CD8-positive, alpha-beta memory T cell (primary cell): ENCODE measurements at regions not wholly inside any gene's neighbourhood (a gene's known extent, or its start where the extent isn't known, plus 50 kb on each side); places are given as distances from the start of the nearest gene placed in this dataset.

Experiments used
- CTCF ChIA-PET: fragments of 350-600 bp; sonication (Branson Sonifier 250); formaldehyde crosslinking; loops from one replicate; lab custom pipeline; 2021; ENCODE audit warnings: antibody characterized with exemption; lab: Charles Lee
- POLR2A ChIA-PET: fragments of 350-600 bp; sonication (Branson Sonifier 250); formaldehyde crosslinking; loops from one replicate; lab custom pipeline; 2021; ENCODE audit warnings: antibody characterized with exemption; lab: Charles Lee
- DNase-seq, 5 donors: peaks; one replicate each; pipeline versions ENCODE4 v3.0.0 to v3.0.0-alpha.2; 2020 to 2022; ENCODE audit warnings: mixed read lengths in 1 of 5
- H3K27ac ChIP-seq: one replicate; pipeline ENCODE4 v1.7.0; 2013; ENCODE audit warnings: low read depth, mild to moderate bottlenecking, low read length, moderate library complexity
- H3K27me3 ChIP-seq: 2 replicates; pipeline ENCODE4 v1.7.0; 2013; ENCODE audit warnings: low read length, mild to moderate bottlenecking; ENCODE audit not compliant: insufficient read depth, poor library complexity, severe bottlenecking
- H3K36me3 ChIP-seq: 2 replicates; pipeline ENCODE4 v1.7.0; 2013; ENCODE audit warnings: mild to moderate bottlenecking, low read length, moderate library complexity; ENCODE audit not compliant: insufficient read depth
- H3K4me1 ChIP-seq: 2 replicates; pipeline ENCODE4 v1.7.0; 2013; ENCODE audit warnings: mild to moderate bottlenecking, low read length, moderate library complexity; ENCODE audit not compliant: insufficient read depth
- H3K4me3 ChIP-seq: 2 replicates; pipeline ENCODE4 v1.7.0; 2013; ENCODE audit warnings: mild to moderate bottlenecking, low read length
- H3K9me3 ChIP-seq: 2 replicates; pipeline ENCODE4 v1.7.0; 2013; ENCODE audit warnings: mild to moderate bottlenecking, low read length
- H3K27ac Mint-ChIP-seq, 8 donors: one replicate each; pipeline ENCODE4 v1.8.0; 2020 to 2021; ENCODE audit warnings: mixed read lengths in 8 of 8, mild to moderate bottlenecking in 6 of 8, inconsistent platforms in 3 of 8, moderate library complexity in 3 of 8
- H3K27me3 Mint-ChIP-seq, 2 donors: one replicate each; pipeline ENCODE4 v1.8.0; 2020 to 2021; ENCODE audit warnings: mixed read lengths in 2 of 2, mild to moderate bottlenecking in 1 of 2, moderate library complexity in 1 of 2
- H3K36me3 Mint-ChIP-seq, 3 donors: one replicate each; pipeline ENCODE4 v1.8.0; 2020 to 2021; ENCODE audit warnings: mixed read lengths in 3 of 3, inconsistent platforms in 1 of 3, mild to moderate bottlenecking in 1 of 3
- H3K4me1 Mint-ChIP-seq, 3 donors: one replicate each; pipeline ENCODE4 v1.8.0; 2020 to 2021; ENCODE audit warnings: mixed read lengths in 3 of 3, inconsistent platforms in 1 of 3, mild to moderate bottlenecking in 1 of 3
- H3K4me3 Mint-ChIP-seq, 7 donors: one replicate each; pipeline ENCODE4 v1.8.0; 2020 to 2021; ENCODE audit warnings: mixed read lengths in 7 of 7, mild to moderate bottlenecking in 6 of 7, moderate library complexity in 4 of 7, inconsistent platforms in 2 of 7
- H3K9me3 Mint-ChIP-seq, 5 donors: one replicate each; pipeline ENCODE4 v1.8.0; 2020 to 2022; ENCODE audit warnings: mixed read lengths in 5 of 5, mild to moderate bottlenecking in 3 of 5, moderate library complexity in 2 of 5, inconsistent platforms in 1 of 5

GRCh38 chr10:1920127-1920526 is 182.8 kb upstream of the ADARB2 start:
- Histone ChIP-seq H3K4me3 (no peak overlapping the region), H3K4me1 (no peaks in the 10 kb centered on the region), H3K27ac (no peak overlapping the region), H3K9me3 (no peaks in the 10 kb centered on the region), H3K36me3 (no peaks in the 10 kb centered on the region), H3K27me3 (no peaks in the 10 kb centered on the region)
- POLR2A ChIA-PET, result no interaction called here
- peaks cover 0 to 2% of the 10 kb centered on the region in 2 donors for H3K27me3 Mint-ChIP-seq
- no peak for DNase-seq
- H3K4me1 Mint-ChIP-seq, result peaks cover 0 to 3% (median 2%) of the 10 kb centered on the region in 3 donors
- peaks cover 0 to 2% (median 0%) of the 10 kb centered on the region in 5 donors for H3K9me3 Mint-ChIP-seq
- no peak overlapping the region for H3K27ac Mint-ChIP-seq
- H3K36me3 Mint-ChIP-seq, result no peaks in the 10 kb centered on the region
- no peak overlapping the region for H3K4me3 Mint-ChIP-seq
- CTCF ChIA-PET, result no interaction called here

DNA sequence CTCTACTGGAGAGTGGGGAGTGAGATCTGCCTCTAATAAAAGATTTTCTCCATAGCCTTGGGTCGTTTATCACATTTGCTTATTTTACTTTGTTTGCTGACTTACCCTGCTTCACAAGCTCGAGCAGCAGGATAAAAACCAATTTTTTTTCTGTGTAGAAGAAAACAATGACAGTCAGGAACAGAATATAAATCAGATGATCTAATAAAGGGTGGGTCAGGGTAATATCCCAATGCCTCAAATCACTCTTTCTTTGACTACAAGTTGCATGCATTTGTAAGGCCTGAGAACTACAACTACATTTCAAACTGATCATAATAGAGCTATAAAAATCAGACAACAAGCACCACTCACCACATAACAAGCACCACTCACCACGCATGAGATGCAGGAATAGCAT is 174.4 kb upstream of the ADARB2 start:
- CTCF ChIA-PET, result no interaction called here
- H3K27me3 Mint-ChIP-seq, result peaks cover 0 to 1% of the 10 kb centered on the region in 2 donors

GRCh38 chr10:1903982-1904381 is 166.7 kb upstream of the ADARB2 start:
- Histone ChIP-seq H3K4me3 (no peak overlapping the region), H3K27ac (no peak overlapping the region), H3K4me1 (no peaks in the 10 kb centered on the region), H3K27me3 (no peaks in the 10 kb centered on the region), H3K36me3 (no peaks in the 10 kb centered on the region), H3K9me3 (no peaks in the 10 kb centered on the region)
- POLR2A ChIA-PET, result no interaction called here
- peaks cover 0 to 5% (median 0%) of the 10 kb centered on the region in 5 donors for H3K9me3 Mint-ChIP-seq
- CTCF ChIA-PET, result no interaction called here
- H3K4me1 Mint-ChIP-seq, result no peaks in the 10 kb centered on the region
- no peak for DNase-seq
- H3K27ac Mint-ChIP-seq, result peak overlapping the region in 1 of 8 donors; percentile 20
- peaks cover 0 to 4% of the 10 kb centered on the region in 2 donors for H3K27me3 Mint-ChIP-seq
- no peak overlapping the region for H3K4me3 Mint-ChIP-seq
- H3K36me3 Mint-ChIP-seq, result no peaks in the 10 kb centered on the region

More for the DNA sequence above, 174.4 kb upstream of the ADARB2 start:
- Histone ChIP-seq H3K4me3 (no peak overlapping the region), H3K36me3 (no peaks in the 10 kb centered on the region), H3K27me3 (no peaks in the 10 kb centered on the region), H3K4me1 (no peaks in the 10 kb centered on the region), H3K9me3 (no peaks in the 10 kb centered on the region), H3K27ac (no peak overlapping the region)
- no peak for DNase-seq
- H3K4me3 Mint-ChIP-seq, result no peak overlapping the region
- no peaks in the 10 kb centered on the region for H3K9me3 Mint-ChIP-seq
- POLR2A ChIA-PET, result no interaction called here
- no peak overlapping the region for H3K27ac Mint-ChIP-seq
- H3K4me1 Mint-ChIP-seq, result no peaks in the 10 kb centered on the region
- no peaks in the 10 kb centered on the region for H3K36me3 Mint-ChIP-seq

DNA sequence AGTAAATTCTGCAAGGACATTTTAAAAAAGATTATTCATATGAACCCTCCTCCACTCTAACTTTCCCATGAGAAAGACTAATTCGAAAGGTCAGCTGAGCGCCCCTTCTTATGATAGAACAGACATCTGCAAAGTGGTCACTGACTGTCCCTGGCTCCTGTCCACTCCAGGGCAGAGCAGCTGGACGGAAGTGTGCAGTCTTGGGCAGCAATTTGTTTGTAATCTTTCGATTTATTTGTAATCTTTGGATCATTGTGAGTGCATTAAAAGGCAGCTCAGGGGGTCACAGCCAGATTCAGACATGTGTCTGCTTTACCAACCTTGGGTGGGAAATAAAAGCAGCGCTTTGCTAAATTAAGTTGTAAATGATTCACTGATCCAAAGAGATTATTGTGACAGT is 158.8 kb upstream of the ADARB2 start:
- H3K4me3 ChIP-seq, result no peak overlapping the region
- Mint-ChIP-seq H3K9me3 (peaks cover 0 to 3% (median 0%) of the 10 kb centered on the region in 5 donors), H3K4me3 (no peak overlapping the region), H3K4me1 (no peaks in the 10 kb centered on the region), H3K27me3 (peaks cover 0 to 2% of the 10 kb centered on the region in 2 donors), H3K36me3 (no peaks in the 10 kb centered on the region), H3K27ac (no peak overlapping the region)
- no peak for DNase-seq
- no peaks in the 10 kb centered on the region for H3K9me3 ChIP-seq
- CTCF ChIA-PET, result no interaction called here
- H3K36me3 ChIP-seq, result no peaks in the 10 kb centered on the region
- no peak overlapping the region for H3K27ac ChIP-seq
- H3K4me1 ChIP-seq, result no peaks in the 10 kb centered on the region
- H3K27me3 ChIP-seq, result no peaks in the 10 kb centered on the region
- POLR2A ChIA-PET, result no interaction called here

DNA sequence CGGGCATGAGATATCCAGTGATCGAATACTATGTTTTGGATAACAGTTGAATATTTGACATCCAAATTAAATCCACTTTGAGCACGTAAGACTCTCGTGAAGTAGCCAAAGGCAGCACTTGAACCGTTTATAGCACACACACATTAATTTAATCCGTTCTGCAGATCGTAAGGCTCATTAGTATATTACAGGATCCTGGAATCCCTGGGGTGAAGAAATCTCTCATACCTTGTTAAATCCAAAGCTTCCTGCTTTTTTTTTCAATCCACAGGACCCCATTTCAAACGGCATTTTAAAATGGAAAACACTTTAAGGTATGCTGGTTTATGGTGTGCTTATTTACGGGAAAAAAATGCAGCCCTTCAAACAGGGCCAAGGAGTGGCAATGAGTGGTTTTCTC is 158.4 kb upstream of the ADARB2 start:
- no peaks in the 10 kb centered on the region for H3K27me3 ChIP-seq
- DNase-seq, result no peak
- Mint-ChIP-seq H3K4me1 (no peaks in the 10 kb centered on the region), H3K9me3 (peaks cover 0 to 3% (median 0%) of the 10 kb centered on the region in 5 donors), H3K4me3 (no peak overlapping the region), H3K27me3 (peaks cover 0 to 2% of the 10 kb centered on the region in 2 donors), H3K36me3 (no peaks in the 10 kb centered on the region), H3K27ac (no peak overlapping the region)
- no peaks in the 10 kb centered on the region for H3K4me1 ChIP-seq
- H3K27ac ChIP-seq, result no peak overlapping the region
- no peaks in the 10 kb centered on the region for H3K36me3 ChIP-seq
- H3K9me3 ChIP-seq, result no peaks in the 10 kb centered on the region
- CTCF ChIA-PET, result no interaction called here
- POLR2A ChIA-PET, result no interaction called here
- H3K4me3 ChIP-seq, result no peak overlapping the region

GRCh38 chr10:1894912-1895311 is 157.6 kb upstream of the ADARB2 start:
- no peak overlapping the region for H3K27ac Mint-ChIP-seq
- no peaks in the 10 kb centered on the region for H3K27me3 ChIP-seq
- no peaks in the 10 kb centered on the region for H3K9me3 ChIP-seq
- no peak for DNase-seq
- peaks cover 0 to 3% (median 0%) of the 10 kb centered on the region in 5 donors for H3K9me3 Mint-ChIP-seq
- H3K4me3 ChIP-seq, result no peak overlapping the region
- H3K4me1 Mint-ChIP-seq, result no peaks in the 10 kb centered on the region
- no peaks in the 10 kb centered on the region for H3K4me1 ChIP-seq
- H3K27ac ChIP-seq, result no peak overlapping the region
- no peaks in the 10 kb centered on the region for H3K36me3 Mint-ChIP-seq
- no peak overlapping the region for H3K4me3 Mint-ChIP-seq
- ChIA-PET CTCF (no interaction called here), POLR2A (no interaction called here)
- peaks cover 0 to 2% of the 10 kb centered on the region in 2 donors for H3K27me3 Mint-ChIP-seq
- H3K36me3 ChIP-seq, result no peaks in the 10 kb centered on the region

GRCh38 chr10:1893941-1894340 is 156.6 kb upstream of the ADARB2 start:
- Mint-ChIP-seq H3K27me3 (no peaks in the 10 kb centered on the region), H3K9me3 (peaks cover 0 to 3% (median 0%) of the 10 kb centered on the region in 5 donors), H3K27ac (no peak overlapping the region), H3K4me3 (no peak overlapping the region), H3K36me3 (no peaks in the 10 kb centered on the region), H3K4me1 (no peaks in the 10 kb centered on the region)
- no peaks in the 10 kb centered on the region for H3K27me3 ChIP-seq
- H3K27ac ChIP-seq, result no peak overlapping the region
- no peak for DNase-seq
- H3K9me3 ChIP-seq, result no peaks in the 10 kb centered on the region
- no peak overlapping the region for H3K4me3 ChIP-seq
- no peaks in the 10 kb centered on the region for H3K36me3 ChIP-seq
- CTCF ChIA-PET, result no interaction called here
- no peaks in the 10 kb centered on the region for H3K4me1 ChIP-seq
- POLR2A ChIA-PET, result no interaction called here

- Mint-ChIP-seq H3K27me3 (peaks cover 0 to 6% of the 10 kb centered on the region in 2 donors), H3K27ac (no peak overlapping the region), H3K9me3 (peaks cover 0 to 15% (median 5%) of the 10 kb centered on the region in 5 donors), H3K36me3 (no peaks in the 10 kb centered on the region), H3K4me3 (no peak overlapping the region), H3K4me1 (no peaks in the 10 kb centered on the region)
- no peak for DNase-seq
- no peaks in the 10 kb centered on the region for H3K9me3 ChIP-seq
- no peak overlapping the region for H3K27ac ChIP-seq
- no peaks in the 10 kb centered on the region for H3K4me1 ChIP-seq
- no peaks in the 10 kb centered on the region for H3K36me3 ChIP-seq
- H3K4me3 ChIP-seq, result no peak overlapping the region
- CTCF ChIA-PET, result no interaction called here
- POLR2A ChIA-PET, result no interaction called here
- no peaks in the 10 kb centered on the region for H3K27me3 ChIP-seq
Measured at GRCh38 chr10:1886039-1886438, 148.7 kb upstream of the ADARB2 start.

GRCh38 chr10:1882728-1883127 is 145.4 kb upstream of the ADARB2 start:
- Mint-ChIP-seq H3K27ac (no peak overlapping the region), H3K4me3 (no peak overlapping the region)
- CTCF ChIA-PET, result no interaction called here

More at GRCh38 chr10:1882728-1883127, 145.4 kb upstream of the ADARB2 start:
- Histone ChIP-seq H3K27ac (no peak overlapping the region), H3K27me3 (no peaks in the 10 kb centered on the region), H3K4me1 (no peaks in the 10 kb centered on the region), H3K9me3 (no peaks in the 10 kb centered on the region), H3K4me3 (no peak overlapping the region), H3K36me3 (no peaks in the 10 kb centered on the region)
- POLR2A ChIA-PET, result no interaction called here
- Mint-ChIP-seq H3K4me1 (no peaks in the 10 kb centered on the region), H3K27me3 (peaks cover 4 to 6% of the 10 kb centered on the region in 2 donors), H3K9me3 (peaks cover 0 to 15% (median 7%) of the 10 kb centered on the region in 5 donors), H3K36me3 (no peaks in the 10 kb centered on the region)
- no peak for DNase-seq
